ENCODE measurements at regions not wholly inside any gene's neighbourhood (a gene's known extent, or its start where the extent isn't known, plus 50 kb on each side); places are given as distances from the start of the nearest gene placed in this dataset.

- H3K27me3 ChIP-seq (ENCODE audit: control insufficient read depth, insufficient read depth, low read length) = no peaks in the 10 kb centered on the region
- H3K9me3 ChIP-seq (ENCODE audit: control insufficient read depth, insufficient read depth, low read length) = no peaks in the 10 kb centered on the region
- no peaks in the 10 kb centered on the region for H3K4me1 ChIP-seq (ENCODE audit: control insufficient read depth, insufficient read depth, low read length)
- DNase-seq (ENCODE audit: low read depth in 4 of 6, low spot score in 6 of 6) = no peak
- H3K4me3 ChIP-seq (ENCODE audit: low read depth, low read length) = no peak overlapping the region
- no peak overlapping the region for H3K27ac ChIP-seq (ENCODE audit: low read depth, low read length)
- no peaks in the 10 kb centered on the region for H3K36me3 ChIP-seq (ENCODE audit: control insufficient read depth, insufficient read depth, low read length)
- 93% methylated on average over 1 of the region's 1 CpG for WGBS (ENCODE audit: insufficient coverage)
Measured at GRCh38 chr20:4455301-4455701, 206.2 kb upstream of the ADRA1D start.

GRCh38 chr20:4454111-4454510, 205.0 kb upstream of the ADRA1D start:
- Histone ChIP-seq H3K27ac (ENCODE audit: low read depth, low read length) (no peak overlapping the region), H3K9me3 (ENCODE audit: control insufficient read depth, insufficient read depth, low read length) (no peaks in the 10 kb centered on the region), H3K36me3 (ENCODE audit: control insufficient read depth, insufficient read depth, low read length) (no peaks in the 10 kb centered on the region), H3K4me1 (ENCODE audit: control insufficient read depth, insufficient read depth, low read length) (no peaks in the 10 kb centered on the region), H3K4me3 (ENCODE audit: low read depth, low read length) (no peak overlapping the region), H3K27me3 (ENCODE audit: control insufficient read depth, insufficient read depth, low read length) (no peaks in the 10 kb centered on the region)
- DNase-seq (ENCODE audit: low read depth in 4 of 6, low spot score in 6 of 6) = no peak
- 93% methylated on average over 3 of the region's 4 CpGs for WGBS (ENCODE audit: insufficient coverage)

- no peaks in the 10 kb centered on the region for H3K4me1 ChIP-seq (ENCODE audit: control insufficient read depth, insufficient read depth, low read length)
- no peak overlapping the region for H3K4me3 ChIP-seq (ENCODE audit: low read depth, low read length)
- no peaks in the 10 kb centered on the region for H3K36me3 ChIP-seq (ENCODE audit: control insufficient read depth, insufficient read depth, low read length)
- H3K27ac ChIP-seq (ENCODE audit: low read depth, low read length) = no peak overlapping the region
- DNase-seq (ENCODE audit: low read depth in 4 of 6, low spot score in 6 of 6) = no peak
- no peaks in the 10 kb centered on the region for H3K27me3 ChIP-seq (ENCODE audit: control insufficient read depth, insufficient read depth, low read length)
- no CpG with 5 or more reads among the region's 1 CpG for WGBS (ENCODE audit: insufficient coverage)
- H3K9me3 ChIP-seq (ENCODE audit: control insufficient read depth, insufficient read depth, low read length) = no peaks in the 10 kb centered on the region
Measured at GRCh38 chr20:4453359-4453758, 204.3 kb upstream of the ADRA1D start.

GRCh38 chr20:4451487-4452081, 202.5 kb upstream of the ADRA1D start:
- Histone ChIP-seq H3K4me3 (ENCODE audit: low read depth, low read length) (no peak overlapping the region), H3K27ac (ENCODE audit: low read depth, low read length) (no peak overlapping the region), H3K4me1 (ENCODE audit: control insufficient read depth, insufficient read depth, low read length) (no peaks in the 10 kb centered on the region), H3K36me3 (ENCODE audit: control insufficient read depth, insufficient read depth, low read length) (no peaks in the 10 kb centered on the region), H3K9me3 (ENCODE audit: control insufficient read depth, insufficient read depth, low read length) (no peaks in the 10 kb centered on the region), H3K27me3 (ENCODE audit: control insufficient read depth, insufficient read depth, low read length) (no peaks in the 10 kb centered on the region)
- WGBS (ENCODE audit: insufficient coverage) = no CpG with 5 or more reads among the region's 2 CpGs
- DNase-seq (ENCODE audit: low read depth in 4 of 6, low spot score in 6 of 6) = no peak

GRCh38 chr20:4449957-4450715, 201.0 kb upstream of the ADRA1D start:
- no CpG with 5 or more reads among the region's 11 CpGs for WGBS (ENCODE audit: insufficient coverage)
- H3K27me3 ChIP-seq (ENCODE audit: control insufficient read depth, insufficient read depth, low read length) = no peaks in the 10 kb centered on the region
- H3K4me3 ChIP-seq (ENCODE audit: low read depth, low read length) = no peak overlapping the region
- DNase-seq (ENCODE audit: low read depth in 4 of 6, low spot score in 6 of 6) = peak in 1 of 6 donors; percentile 56
- no peak overlapping the region for H3K27ac ChIP-seq (ENCODE audit: low read depth, low read length)
- H3K4me1 ChIP-seq (ENCODE audit: control insufficient read depth, insufficient read depth, low read length) = peaks cover 3% of the 10 kb centered on the region
- no peaks in the 10 kb centered on the region for H3K36me3 ChIP-seq (ENCODE audit: control insufficient read depth, insufficient read depth, low read length)
- H3K9me3 ChIP-seq (ENCODE audit: control insufficient read depth, insufficient read depth, low read length) = no peaks in the 10 kb centered on the region

- H3K36me3 ChIP-seq (ENCODE audit: control insufficient read depth, insufficient read depth, low read length) = no peaks in the 10 kb centered on the region
- DNase-seq (ENCODE audit: low read depth in 4 of 6, low spot score in 6 of 6) = no peak
- H3K4me3 ChIP-seq (ENCODE audit: low read depth, low read length) = no peak overlapping the region
- no peaks in the 10 kb centered on the region for H3K27me3 ChIP-seq (ENCODE audit: control insufficient read depth, insufficient read depth, low read length)
- H3K27ac ChIP-seq (ENCODE audit: low read depth, low read length) = no peak overlapping the region
- WGBS (ENCODE audit: insufficient coverage) = 38% methylated on average over 2 of the region's 4 CpGs
- H3K4me1 ChIP-seq (ENCODE audit: control insufficient read depth, insufficient read depth, low read length) = peaks cover 3% of the 10 kb centered on the region
- no peaks in the 10 kb centered on the region for H3K9me3 ChIP-seq (ENCODE audit: control insufficient read depth, insufficient read depth, low read length)
Measured at GRCh38 chr20:4445784-4446183, 196.7 kb upstream of the ADRA1D start.

- Histone ChIP-seq H3K27me3 (ENCODE audit: control insufficient read depth, insufficient read depth, low read length) (no peaks in the 10 kb centered on the region), H3K9me3 (ENCODE audit: control insufficient read depth, insufficient read depth, low read length) (no peaks in the 10 kb centered on the region), H3K27ac (ENCODE audit: low read depth, low read length) (no peak overlapping the region), H3K4me3 (ENCODE audit: low read depth, low read length) (no peak overlapping the region), H3K4me1 (ENCODE audit: control insufficient read depth, insufficient read depth, low read length) (peaks cover 3% of the 10 kb centered on the region), H3K36me3 (ENCODE audit: control insufficient read depth, insufficient read depth, low read length) (no peaks in the 10 kb centered on the region)
- WGBS (ENCODE audit: insufficient coverage) = 63% methylated on average over 2 of the region's 2 CpGs
- no peak for DNase-seq (ENCODE audit: low read depth in 4 of 6, low spot score in 6 of 6)
Measured at GRCh38 chr20:4445331-4445730, 196.2 kb upstream of the ADRA1D start.

- Histone ChIP-seq H3K36me3 (ENCODE audit: control insufficient read depth, insufficient read depth, low read length) (no peaks in the 10 kb centered on the region), H3K9me3 (ENCODE audit: control insufficient read depth, insufficient read depth, low read length) (no peaks in the 10 kb centered on the region), H3K27me3 (ENCODE audit: control insufficient read depth, insufficient read depth, low read length) (no peaks in the 10 kb centered on the region), H3K27ac (ENCODE audit: low read depth, low read length) (no peak overlapping the region), H3K4me1 (ENCODE audit: control insufficient read depth, insufficient read depth, low read length) (peaks cover 3% of the 10 kb centered on the region), H3K4me3 (ENCODE audit: low read depth, low read length) (no peak overlapping the region)
- no CpG with 5 or more reads among the region's 2 CpGs for WGBS (ENCODE audit: insufficient coverage)
- no peak for DNase-seq (ENCODE audit: low read depth in 4 of 6, low spot score in 6 of 6)
Measured at GRCh38 chr20:4444404-4444803, 195.3 kb upstream of the ADRA1D start.

- H3K27me3 ChIP-seq (ENCODE audit: control insufficient read depth, insufficient read depth, low read length) = no peaks in the 10 kb centered on the region
- H3K27ac ChIP-seq (ENCODE audit: low read depth, low read length) = no peak overlapping the region
- peak in 1 of 6 donors; percentile 27 for DNase-seq (ENCODE audit: low read depth in 4 of 6, low spot score in 6 of 6)
- H3K4me3 ChIP-seq (ENCODE audit: low read depth, low read length) = no peak overlapping the region
- 86% methylated on average over 1 of the region's 4 CpGs for WGBS (ENCODE audit: insufficient coverage)
- no peaks in the 10 kb centered on the region for H3K36me3 ChIP-seq (ENCODE audit: control insufficient read depth, insufficient read depth, low read length)
- no peaks in the 10 kb centered on the region for H3K9me3 ChIP-seq (ENCODE audit: control insufficient read depth, insufficient read depth, low read length)
- peaks cover 3% of the 10 kb centered on the region for H3K4me1 ChIP-seq (ENCODE audit: control insufficient read depth, insufficient read depth, low read length)
Measured at GRCh38 chr20:4443016-4443415, 193.9 kb upstream of the ADRA1D start.

- no peaks in the 10 kb centered on the region for H3K9me3 ChIP-seq (ENCODE audit: control insufficient read depth, insufficient read depth, low read length)
- H3K36me3 ChIP-seq (ENCODE audit: control insufficient read depth, insufficient read depth, low read length) = no peaks in the 10 kb centered on the region
- DNase-seq (ENCODE audit: low read depth in 4 of 6, low spot score in 6 of 6) = no peak
- no peak overlapping the region for H3K4me3 ChIP-seq (ENCODE audit: low read depth, low read length)
- H3K4me1 ChIP-seq (ENCODE audit: control insufficient read depth, insufficient read depth, low read length) = peaks cover 3% of the 10 kb centered on the region
- no peak overlapping the region for H3K27ac ChIP-seq (ENCODE audit: low read depth, low read length)
- WGBS (ENCODE audit: insufficient coverage) = no CpG with 5 or more reads among the region's 3 CpGs
- H3K27me3 ChIP-seq (ENCODE audit: control insufficient read depth, insufficient read depth, low read length) = no peaks in the 10 kb centered on the region
Measured at GRCh38 chr20:4441871-4442270, 192.8 kb upstream of the ADRA1D start.
